A549 (cell line): ENCODE measurements at regions not wholly inside any gene's neighbourhood (a gene's known extent, or its start where the extent isn't known, plus 50 kb on each side); places are given as distances from the start of the nearest gene placed in this dataset.

Source experiments
- ATAC-seq, 2 experiments: fragments of 200-7000 bp in 1 of 2; fragments of >200 bp in 1 of 2; cut with Nextera tagmentation in 1 of 2; cut with Tn5 transposase in 1 of 2; 3 replicates each; pipeline versions ENCODE4 v1.8.0 to v1.9.1; 2018 to 2020; ENCODE audit warnings: mild to moderate bottlenecking in 1 of 2, moderate library complexity in 1 of 2
- CTCF ChIA-PET: fragments of 300-600 bp; sonication (Branson Sonifier 250); formaldehyde crosslinking; extraction: SDS; loops from one replicate; lab custom pipeline; 2021; ENCODE audit warnings: antibody characterized with exemption, inconsistent platforms; lab: Yijun Ruan, JAX
- POLR2A ChIA-PET: fragments of 350-600 bp; formaldehyde crosslinking; extraction: SDS; loops from one replicate; lab custom pipeline; 2021; ENCODE audit warnings: antibody characterized with exemption, inconsistent platforms; lab: Yijun Ruan, JAX
- DNase-seq, 2 experiments: peaks; one replicate each; pipeline versions ENCODE4 v3.0.0 to v3.0.0-alpha.2; 2011 to 2016; ENCODE audit warnings: low read depth in 1 of 2, low spot score in 1 of 2
- FAIRE-seq: peaks from 2 replicates; lab custom pipeline; 2011; peaks lifted over from hg19 to GRCh38; lab: Jason Lieb, UNC
- H3K27ac ChIP-seq, 2 experiments: fragments of >200 bp; sonication (Bioruptor Twin); formaldehyde crosslinking; 3 replicates each; pipeline ENCODE4 v1.5.1; 2016 to 2017
- H3K4me1 ChIP-seq: fragments of >200 bp; sonication (Bioruptor Twin); formaldehyde crosslinking; 3 replicates; pipeline ENCODE4 v1.6.1; 2016
- H3K4me2 ChIP-seq: fragments of >200 bp; sonication (Bioruptor Twin); formaldehyde crosslinking; 3 replicates; pipeline ENCODE4 v1.6.1; 2016
- H3K4me3 ChIP-seq: fragments of >200 bp; sonication (Bioruptor Twin); formaldehyde crosslinking; 3 replicates; pipeline ENCODE4 v1.5.1; 2016
- H3K9me3 ChIP-seq: fragments of >200 bp; sonication (Bioruptor Twin); formaldehyde crosslinking; 3 replicates; pipeline ENCODE4 v1.6.1; 2016
- BCL3 ChIP-seq: fragments of >200 bp; sonication (Bioruptor Twin); formaldehyde crosslinking; IDR thresholded peaks from 3 replicates; pipeline ENCODE4 v1.6.1; 2016
- BHLHE40 ChIP-seq: IDR thresholded peaks from 2 replicates; pipeline ENCODE4 v1.6.1; 2012; ENCODE audit warnings: low read depth, low read length, inconsistent platforms
- CBX8 ChIP-seq: fragments of 200-600 bp; sonication (generic); IDR thresholded peaks from 2 replicates; pipeline ENCODE4 v1.6.1; 2016
- CHD2 ChIP-seq: fragments of 150-350 bp; IDR thresholded peaks from 2 replicates; pipeline ENCODE4 v1.6.1; 2014; ENCODE audit warnings: low read length; ENCODE audit not compliant: partially characterized antibody
- CTCF ChIP-seq: fragments of >200 bp; sonication (Bioruptor Twin); formaldehyde crosslinking; IDR thresholded peaks from 3 replicates; pipeline ENCODE4 v1.5.1; 2016
- EHF ChIP-seq: fragments of 250-450 bp; sonication (Bioruptor Pico); IDR thresholded peaks from 2 replicates; pipeline ENCODE4 v1.5.0; 2020; ENCODE audit warnings: mild to moderate bottlenecking
- EP300 ChIP-seq, 2 experiments: fragments of >200 bp; sonication (Bioruptor Twin); formaldehyde crosslinking; IDR thresholded peaks; 2 replicates in 1 of 2; 3 replicates in 1 of 2; pipeline ENCODE4 v1.6.1; 2016 to 2017
- FOSL2 ChIP-seq, 2 experiments: fragments of 450-650 bp in 1 of 2; fragments of >200 bp in 1 of 2; sonication (Bioruptor Twin) in 1 of 2; formaldehyde crosslinking; IDR thresholded peaks; 2 replicates each; pipeline versions ENCODE4 v1.5.0 to v1.6.1; 2016 to 2020; ENCODE audit warnings: mild to moderate bottlenecking in 1 of 2, moderate library complexity in 1 of 2
- GATA3 ChIP-seq: IDR thresholded peaks from 2 replicates; pipeline ENCODE4 v1.6.1; 2012; ENCODE audit warnings: borderline replicate concordance
- HDAC2 ChIP-seq: fragments of 200-600 bp; sonication (generic); IDR thresholded peaks from 2 replicates; pipeline ENCODE4 v1.6.1; 2016
- HEYL ChIP-seq: fragments of 250-450 bp; sonication (Bioruptor Pico); IDR thresholded peaks from 2 replicates; pipeline ENCODE4 v1.8.0; 2021; ENCODE audit warnings: mild to moderate bottlenecking, moderate library complexity
- HMGXB4 ChIP-seq: fragments of 250-450 bp; sonication (Bioruptor Pico); IDR thresholded peaks from 2 replicates; pipeline ENCODE4 v1.5.0; 2021; ENCODE audit warnings: mild to moderate bottlenecking, moderate library complexity, borderline replicate concordance
- HOXB13 ChIP-seq: fragments of 250-450 bp; sonication (Bioruptor Pico); IDR thresholded peaks from 2 replicates; pipeline ENCODE4 v1.5.0; 2020; ENCODE audit warnings: low read depth, mild to moderate bottlenecking, moderate library complexity
- JUN ChIP-seq, 2 experiments: fragments of >200 bp; sonication (Bioruptor Twin); formaldehyde crosslinking; IDR thresholded peaks; 2 replicates in 1 of 2; 3 replicates in 1 of 2; pipeline ENCODE4 v1.6.1; 2016 to 2017
- JUNB ChIP-seq: fragments of >200 bp; sonication (Bioruptor Twin); formaldehyde crosslinking; IDR thresholded peaks from 2 replicates; pipeline ENCODE4 v1.6.1; 2016
- KDM1A ChIP-seq: fragments of 200-600 bp; sonication (generic); IDR thresholded peaks from 2 replicates; pipeline ENCODE4 v1.6.1; 2016; ENCODE audit warnings: low read depth, mild to moderate bottlenecking
- KDM5A ChIP-seq: fragments of 200-600 bp; sonication (generic); IDR thresholded peaks from 2 replicates; pipeline ENCODE4 v1.6.1; 2016; ENCODE audit warnings: antibody characterized with exemption, mild to moderate bottlenecking
- MAFK ChIP-seq: fragments of 450-650 bp; IDR thresholded peaks from 2 replicates; pipeline ENCODE4 v1.6.1; 2014; ENCODE audit not compliant: partially characterized antibody
- MAZ ChIP-seq: fragments of 150-350 bp; IDR thresholded peaks from 2 replicates; pipeline ENCODE4 v1.6.1; 2014; ENCODE audit warnings: antibody characterized with exemption, low read depth, low read length, borderline replicate concordance
- NFE2L2 ChIP-seq: fragments of 150-350 bp; conservative IDR thresholded peaks from 2 replicates; pipeline ENCODE4 v1.6.1; 2014; ENCODE audit warnings: low read length
- POLR2A ChIP-seq: IDR thresholded peaks from 2 replicates; pipeline ENCODE4 v1.6.1; 2012; ENCODE audit warnings: mild to moderate bottlenecking, low read length
- POLR2AphosphoS2 ChIP-seq: conservative IDR thresholded peaks from 2 replicates; pipeline ENCODE4 v1.6.1; 2012; ENCODE audit warnings: low read length, improper control_type of control experiment, inconsistent platforms
- RNF2 ChIP-seq: fragments of 200-600 bp; sonication (generic); IDR thresholded peaks from 2 replicates; pipeline ENCODE4 v1.6.1; 2016; ENCODE audit warnings: low read depth, mild to moderate bottlenecking, antibody characterized with exemption, moderate library complexity, borderline replicate concordance
- SMC3 ChIP-seq: fragments of >200 bp; sonication (Bioruptor Twin); formaldehyde crosslinking; IDR thresholded peaks from 3 replicates; pipeline ENCODE4 v1.6.1; 2018; ENCODE audit warnings: inconsistent platforms
- SREBF2 ChIP-seq: fragments of 450-650 bp; IDR thresholded peaks from 2 replicates; pipeline ENCODE4 v1.6.1; 2014; ENCODE audit warnings: mild to moderate bottlenecking, moderate library complexity
- TP53 ChIP-seq: fragments of 250-450 bp; sonication (Bioruptor Pico); IDR thresholded peaks from 2 replicates; pipeline ENCODE4 v1.5.0; 2021; ENCODE audit warnings: mild to moderate bottlenecking, moderate library complexity
- ZC3H11A ChIP-seq: fragments of 450-650 bp; IDR thresholded peaks from 2 replicates; pipeline ENCODE4 v1.6.1; 2014; ENCODE audit warnings: antibody characterized with exemption, mild to moderate bottlenecking
- ZFP36 ChIP-seq: fragments of 450-650 bp; IDR thresholded peaks from 2 replicates; pipeline ENCODE4 v1.6.1; 2014; ENCODE audit warnings: borderline replicate concordance; ENCODE audit not compliant: partially characterized antibody
- ZSCAN20 ChIP-seq: fragments of 250-450 bp; sonication (Bioruptor Pico); IDR thresholded peaks from 2 replicates; pipeline ENCODE4 v1.8.0; 2022; ENCODE audit warnings: mild to moderate bottlenecking, moderate library complexity
- WGBS: methylation state at CpG from one replicate; pipeline ENCODE4 v1.1.6; 2017; ENCODE audit errors: missing lambda C conversion rate; 5-methylcytosine and 5-hydroxymethylcytosine counted together
- TF ChIP-seq, protein P1 (sequence below): IDR thresholded peaks from 2 replicates; pipeline ENCODE4 v1.6.1; 2012
- TF ChIP-seq, protein P2 (sequence below): IDR thresholded peaks from 2 replicates; pipeline ENCODE4 v1.6.1; 2012
- TF ChIP-seq, protein P3 (sequence below): fragments of 150-350 bp; IDR thresholded peaks from 2 replicates; pipeline ENCODE4 v1.6.1; 2014; ENCODE audit warnings: low read depth, mild to moderate bottlenecking, low read length

- TF ChIP-seq, protein P1, sequence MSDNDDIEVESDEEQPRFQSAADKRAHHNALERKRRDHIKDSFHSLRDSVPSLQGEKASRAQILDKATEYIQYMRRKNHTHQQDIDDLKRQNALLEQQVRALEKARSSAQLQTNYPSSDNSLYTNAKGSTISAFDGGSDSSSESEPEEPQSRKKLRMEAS: no peak
- TF ChIP-seq, protein P2, sequence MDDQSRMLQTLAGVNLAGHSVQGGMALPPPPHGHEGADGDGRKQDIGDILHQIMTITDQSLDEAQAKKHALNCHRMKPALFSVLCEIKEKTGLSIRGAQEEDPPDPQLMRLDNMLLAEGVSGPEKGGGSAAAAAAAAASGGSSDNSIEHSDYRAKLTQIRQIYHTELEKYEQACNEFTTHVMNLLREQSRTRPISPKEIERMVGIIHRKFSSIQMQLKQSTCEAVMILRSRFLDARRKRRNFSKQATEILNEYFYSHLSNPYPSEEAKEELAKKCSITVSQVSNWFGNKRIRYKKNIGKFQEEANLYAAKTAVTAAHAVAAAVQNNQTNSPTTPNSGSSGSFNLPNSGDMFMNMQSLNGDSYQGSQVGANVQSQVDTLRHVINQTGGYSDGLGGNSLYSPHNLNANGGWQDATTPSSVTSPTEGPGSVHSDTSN: no peak
- TF ChIP-seq BHLHE40 (no peak), MAZ (no peak)
Measured at GRCh38 chr16:54219709-54220108, 66.9 kb downstream of the IRX3 start (continued).

- DNase-seq: no peak
- no peaks in the 10 kb centered on the region for H3K4me1 ChIP-seq
- WGBS: 46% methylated on average over 4 of the region's 4 CpGs
- TF ChIP-seq SREBF2 (no peak), CTCF (no peak), TP53 (CRISPR knock-in tag) (no peak), HDAC2 (no peak), MAZ (no peak), NFE2L2 (no peak), SMC3 (no peak), BCL3 (no peak), BHLHE40 (no peak), POLR2AphosphoS2 (no peak), CHD2 (no peak), JUN (IDR thresholded peaks at IDR 0.05) (no peak), FOSL2 (IDR thresholded peaks at IDR 0.05) (no peak), FOSL2 (CRISPR knock-in tag; IDR thresholded peaks at IDR 0.05) (no peak), GATA3 (no peak), KDM1A (no peak), ZFP36 (no peak), EHF (CRISPR knock-in tag) (no peak), MAFK (no peak), RNF2 (no peak)
- TF ChIP-seq, protein P3, sequence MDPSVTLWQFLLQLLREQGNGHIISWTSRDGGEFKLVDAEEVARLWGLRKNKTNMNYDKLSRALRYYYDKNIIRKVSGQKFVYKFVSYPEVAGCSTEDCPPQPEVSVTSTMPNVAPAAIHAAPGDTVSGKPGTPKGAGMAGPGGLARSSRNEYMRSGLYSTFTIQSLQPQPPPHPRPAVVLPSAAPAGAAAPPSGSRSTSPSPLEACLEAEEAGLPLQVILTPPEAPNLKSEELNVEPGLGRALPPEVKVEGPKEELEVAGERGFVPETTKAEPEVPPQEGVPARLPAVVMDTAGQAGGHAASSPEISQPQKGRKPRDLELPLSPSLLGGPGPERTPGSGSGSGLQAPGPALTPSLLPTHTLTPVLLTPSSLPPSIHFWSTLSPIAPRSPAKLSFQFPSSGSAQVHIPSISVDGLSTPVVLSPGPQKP: no peak
- no peak for ATAC-seq
- no peak overlapping the region for H3K27ac ChIP-seq
- ChIA-PET POLR2A (no interaction called here), CTCF (no interaction called here)
- no peaks in the 10 kb centered on the region; the same call in 2 of the 3 replicates for H3K9me3 ChIP-seq
- no peak for FAIRE-seq
- H3K4me2 ChIP-seq: no peak overlapping the region
- H3K4me3 ChIP-seq: no peak overlapping the region
Measured at GRCh38 chr16:54216688-54217087, 69.9 kb downstream of the IRX3 start.

GRCh38 chr16:54216268-54216667 is 70.3 kb downstream of the IRX3 start:
- FAIRE-seq: peak; percentile 28
- ChIA-PET POLR2A (no interaction called here), CTCF (no interaction called here)
- Histone ChIP-seq H3K4me3 (no peak overlapping the region), H3K27ac (no peak overlapping the region), H3K9me3 (no peaks in the 10 kb centered on the region; the same call in 2 of the 3 replicates), H3K4me2 (no peak overlapping the region), H3K4me1 (no peaks in the 10 kb centered on the region)
- WGBS: 71% methylated on average over 9 of the region's 9 CpGs
- DNase-seq: no peak
- ATAC-seq: no peak
- no peak for TF ChIP-seq ZFP36
- no peak for TF ChIP-seq POLR2AphosphoS2
- TF ChIP-seq POLR2A: no peak
- TF ChIP-seq CBX8: no peak
- no peak for TF ChIP-seq ZC3H11A
- TF ChIP-seq HMGXB4 (CRISPR knock-in tag): no peak
- no peak for TF ChIP-seq TP53 (CRISPR knock-in tag)
- TF ChIP-seq JUNB: no peak
- no peak for TF ChIP-seq EP300 (IDR thresholded peaks at IDR 0.05)
- no peak for TF ChIP-seq FOSL2 (IDR thresholded peaks at IDR 0.05)
- TF ChIP-seq FOSL2 (CRISPR knock-in tag; IDR thresholded peaks at IDR 0.05): no peak
- TF ChIP-seq MAZ: no peak
- TF ChIP-seq JUN (IDR thresholded peaks at IDR 0.05): no peak
- TF ChIP-seq HOXB13: no peak
- TF ChIP-seq HEYL: no peak
- no peak for TF ChIP-seq ZSCAN20 (CRISPR knock-in tag)
- TF ChIP-seq KDM1A: no peak
- no peak for TF ChIP-seq KDM5A
